NCI-H774 (cell line): ENCODE measurements at regions not wholly inside any gene's neighbourhood (a gene's known extent, or its start where the extent isn't known, plus 50 kb on each side); places are given as distances from the start of the nearest gene placed in this dataset.

Experiments
- DNase-seq: peaks from one replicate; lab custom pipeline; 2025; lab: John Stamatoyannopoulos, UW

DNA sequence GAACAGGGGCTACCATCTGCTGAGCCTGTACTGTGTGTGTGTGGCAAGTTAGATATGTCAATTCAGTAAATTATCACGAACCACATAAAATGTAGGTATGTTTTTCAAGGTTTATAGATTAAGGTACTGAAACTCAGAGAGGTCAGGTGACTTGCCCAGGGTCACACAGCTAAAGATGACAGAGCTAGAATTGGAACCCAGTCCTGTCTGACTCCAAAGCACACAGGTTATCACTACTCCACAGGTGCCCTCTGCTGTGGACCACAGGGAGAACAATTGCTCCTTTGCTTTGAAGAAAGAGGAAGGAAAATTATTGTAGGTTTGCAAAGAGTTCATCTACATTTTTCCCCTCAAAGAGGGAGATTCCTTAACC is 229.7 kb upstream of the AGAP1 start:
- DNase-seq: no peak

DNA sequence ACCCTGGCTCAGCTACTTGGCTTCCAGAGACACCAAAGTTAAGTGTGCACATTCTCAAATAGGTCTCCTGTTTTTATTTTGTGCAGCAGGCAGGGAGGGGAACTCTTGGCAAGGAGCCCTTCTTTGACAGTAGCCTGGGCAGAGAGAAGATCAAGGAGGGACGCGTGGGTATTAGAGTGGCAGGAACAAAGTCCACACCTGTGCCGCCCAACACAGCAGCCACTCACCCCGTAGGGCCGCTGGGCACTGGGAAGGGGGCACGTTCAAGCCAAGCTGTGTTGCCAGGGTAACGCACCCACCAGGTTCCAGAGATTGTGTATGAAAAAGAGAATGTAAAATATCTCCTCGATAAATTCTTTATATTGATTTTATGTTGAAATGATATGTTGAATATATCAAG is 229.3 kb upstream of the AGAP1 start:
- no peak for DNase-seq

DNA sequence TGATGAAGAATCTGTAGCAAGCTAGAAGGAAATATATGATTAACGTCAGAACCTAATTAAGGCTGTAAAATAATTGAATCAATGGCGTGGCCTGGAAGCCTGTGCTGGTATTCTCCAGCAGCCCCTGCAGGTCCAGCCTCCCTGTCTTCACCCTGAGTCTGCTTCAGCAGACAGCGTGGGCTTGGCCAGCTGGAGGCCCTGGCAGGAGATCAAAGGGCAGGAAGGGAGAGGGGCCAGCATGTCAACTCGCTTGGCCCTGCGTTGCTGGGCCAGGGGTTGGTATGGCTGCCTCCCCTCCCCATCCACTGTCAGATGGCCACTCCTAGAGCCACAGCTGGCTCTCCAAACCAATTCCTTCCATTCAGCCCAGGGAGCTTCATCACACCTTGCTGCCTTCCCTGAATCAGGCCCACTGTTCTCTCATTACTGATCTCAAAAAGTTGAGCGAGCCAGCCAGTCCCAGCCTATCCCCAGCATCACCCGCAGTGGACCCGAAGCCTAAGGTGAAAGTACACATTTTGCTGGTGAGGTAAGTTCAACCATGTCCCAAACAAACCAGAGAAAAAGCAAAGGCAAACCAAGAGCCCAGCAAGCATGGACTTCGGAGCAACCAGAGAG is 228.4 kb upstream of the AGAP1 start:
- DNase-seq: no peak

DNA sequence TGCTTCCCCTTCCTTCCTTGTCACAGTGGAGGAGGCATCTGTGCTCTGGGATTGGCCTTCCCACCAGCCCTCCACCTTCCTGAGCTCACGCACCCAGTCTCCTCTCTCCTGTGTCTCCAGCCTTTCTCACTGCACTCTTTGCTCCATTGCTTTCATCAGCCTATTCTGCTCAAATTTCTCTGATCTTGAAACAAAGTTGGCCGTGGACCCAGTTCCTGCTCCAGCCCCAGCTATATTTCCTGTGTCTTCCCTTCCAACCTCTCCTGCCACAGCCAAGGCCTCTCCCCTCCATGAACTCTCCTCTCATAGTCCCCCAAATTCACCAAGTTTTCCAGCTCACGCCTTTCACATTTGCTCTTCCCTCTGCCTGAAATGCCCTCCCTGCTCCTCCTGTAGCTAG is 226.6 kb upstream of the AGAP1 start:
- no peak for DNase-seq

DNA sequence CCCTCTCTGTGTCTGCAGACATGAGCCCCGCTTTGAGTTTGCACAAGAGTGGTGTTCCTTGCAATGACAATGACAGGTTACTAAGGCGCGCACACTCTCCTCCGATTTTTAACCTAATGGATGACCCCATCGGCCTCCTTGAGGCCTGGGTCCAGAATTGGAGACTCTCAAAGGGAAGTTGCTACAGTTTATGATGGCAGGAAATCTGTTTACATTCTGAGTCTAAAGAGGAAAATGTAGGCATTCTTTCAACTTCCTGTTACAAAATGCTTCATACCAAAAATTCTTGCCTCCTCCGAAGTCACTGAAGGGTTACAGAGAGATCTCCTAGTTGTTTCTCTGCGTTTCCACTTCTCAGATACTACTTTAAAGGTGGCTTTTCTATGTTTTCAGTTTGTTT is 225.3 kb upstream of the AGAP1 start:
- DNase-seq: no peak

DNA sequence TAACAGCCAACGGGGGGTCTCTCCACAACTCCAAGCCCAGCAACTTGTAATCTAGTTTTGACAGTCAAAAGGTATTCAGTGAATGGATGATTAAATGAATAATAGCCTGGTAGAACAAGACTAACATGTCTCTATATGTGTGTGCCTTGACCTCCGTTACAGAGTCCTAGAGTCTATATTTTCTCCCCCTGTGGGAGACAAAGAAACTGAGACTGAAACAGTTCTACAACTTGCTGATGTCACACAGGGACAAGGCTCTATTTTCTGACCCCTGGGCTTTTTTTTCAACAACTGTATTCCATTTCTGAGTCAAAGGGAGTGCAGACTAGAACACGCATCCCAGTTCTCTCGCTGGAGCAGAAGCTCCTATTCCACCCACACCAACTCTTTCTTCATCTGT is 223.6 kb upstream of the AGAP1 start:
- no peak for DNase-seq

DNA sequence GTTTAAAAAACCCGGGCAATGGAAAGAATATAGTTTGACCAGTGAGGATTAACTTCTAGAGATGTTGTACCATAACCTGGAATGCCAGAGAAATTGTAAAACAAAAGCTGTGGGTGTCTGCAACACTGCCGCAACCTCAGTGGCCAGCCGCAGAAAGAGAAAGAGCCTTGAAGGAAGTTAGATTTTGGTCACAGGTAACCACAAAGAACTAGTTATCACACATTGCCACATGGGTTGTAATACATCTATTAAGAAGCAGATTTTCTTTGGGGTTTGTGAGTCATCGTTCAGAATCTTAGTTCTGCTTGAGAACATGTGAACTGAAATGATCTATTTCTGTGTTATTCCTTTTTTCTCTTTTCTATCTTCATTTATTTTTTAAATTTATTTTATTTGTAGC is 222.9 kb upstream of the AGAP1 start:
- DNase-seq: no peak

DNA sequence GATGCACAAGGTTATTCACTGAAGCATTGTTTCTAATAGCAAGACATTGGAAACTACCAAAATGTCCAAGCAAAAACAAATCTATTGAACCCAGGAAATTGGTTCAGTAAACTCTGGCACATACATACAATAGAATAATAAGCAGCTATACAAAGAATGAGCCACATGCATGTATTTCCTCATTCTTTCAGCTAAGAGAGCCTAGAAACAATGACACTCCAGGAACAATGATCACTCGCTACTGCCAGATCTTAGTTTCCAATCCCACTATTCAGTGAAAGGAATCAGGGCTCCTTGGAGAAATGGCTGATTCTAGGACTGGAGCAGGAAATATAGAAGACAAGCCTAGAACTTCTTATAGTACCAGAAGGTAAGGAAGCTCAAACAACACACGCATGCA is 221.9 kb upstream of the AGAP1 start:
- no peak for DNase-seq

DNA sequence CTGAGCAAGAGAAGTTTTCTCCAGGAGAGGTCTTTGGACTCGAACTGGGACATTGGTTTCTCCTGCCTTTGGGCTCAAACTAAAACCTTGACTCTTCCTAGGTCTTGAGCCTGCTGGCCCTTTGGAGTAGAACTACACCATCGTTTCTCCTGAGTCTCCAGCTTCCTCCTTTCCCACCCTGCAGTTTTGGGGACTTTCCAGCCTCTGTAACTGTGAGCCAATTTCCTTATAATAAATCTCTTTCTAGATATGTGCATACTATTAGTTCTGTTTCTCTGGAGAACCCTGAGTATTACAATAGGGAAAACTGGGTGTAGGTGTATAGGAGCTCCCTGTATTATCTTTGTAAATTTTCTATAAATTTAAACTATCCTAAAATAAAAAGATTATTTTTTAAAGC is 219.8 kb upstream of the AGAP1 start:
- DNase-seq: no peak

DNA sequence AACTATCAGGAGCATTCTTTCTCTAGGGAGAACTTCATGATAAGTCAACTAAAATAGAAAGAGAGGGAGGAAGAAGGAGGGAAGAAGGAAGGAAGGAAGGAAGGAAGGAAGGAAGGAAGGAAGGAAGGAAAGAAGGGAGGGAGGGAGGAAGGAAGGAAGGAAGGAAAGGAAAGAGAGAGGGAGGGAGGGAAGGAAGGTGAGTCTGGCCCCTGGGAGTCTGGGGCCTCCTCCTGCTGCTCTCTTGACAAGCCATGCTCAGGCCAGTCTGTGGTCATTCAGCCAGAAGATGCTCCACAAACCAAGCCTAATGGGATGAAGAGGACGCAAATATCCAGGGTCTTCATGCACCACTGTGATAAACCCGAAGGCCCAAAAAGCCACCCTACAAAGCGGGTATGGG is 216.4 kb upstream of the AGAP1 start:
- DNase-seq: no peak

DNA sequence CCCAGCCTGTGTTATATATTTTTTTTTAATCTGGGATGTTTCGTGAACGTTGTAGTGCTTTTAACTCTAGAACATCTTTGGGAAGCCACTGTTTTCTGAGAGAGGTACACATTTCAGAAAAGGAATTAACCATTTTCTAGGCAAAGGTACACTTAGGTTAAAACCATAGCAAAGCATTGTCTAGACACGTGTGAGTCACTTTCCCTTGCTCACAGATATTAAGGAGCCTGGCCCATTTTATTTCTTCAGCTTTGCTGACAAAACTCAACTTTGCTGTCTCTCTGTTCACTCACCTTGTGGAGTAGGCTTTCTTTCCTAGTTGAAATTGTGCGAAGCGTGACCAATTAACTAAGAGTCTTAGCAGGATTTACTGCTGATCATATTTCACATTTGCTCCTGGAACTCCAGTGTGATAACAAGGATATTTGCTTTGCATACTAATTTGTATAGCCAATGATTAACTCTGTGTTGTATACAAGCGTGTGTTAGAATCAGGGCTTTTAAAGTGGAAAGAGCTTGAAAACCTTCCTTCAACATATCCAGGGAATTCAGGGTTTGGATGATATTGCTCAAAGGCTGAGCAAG is 215.0 kb upstream of the AGAP1 start:
- no peak for DNase-seq

DNA sequence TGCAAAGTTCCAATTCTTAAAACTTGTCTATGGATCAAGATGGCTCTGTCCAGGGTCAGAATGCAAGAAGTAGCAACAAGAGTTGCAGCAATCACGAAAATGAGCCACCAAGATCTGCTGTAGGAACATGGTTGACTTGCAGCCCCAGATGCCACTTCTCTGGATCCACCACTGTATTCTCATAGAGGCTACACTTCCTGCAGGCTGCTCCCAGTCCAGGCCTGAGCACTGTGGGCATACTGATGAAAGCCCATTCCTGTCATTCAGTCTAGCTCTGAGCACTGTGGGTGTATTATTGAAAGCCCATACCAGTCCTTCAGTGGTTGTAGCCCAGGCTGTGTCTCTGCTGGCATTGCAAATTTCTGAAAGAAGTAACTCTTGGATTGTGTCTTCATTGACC is 213.9 kb upstream of the AGAP1 start:
- DNase-seq: no peak

DNA sequence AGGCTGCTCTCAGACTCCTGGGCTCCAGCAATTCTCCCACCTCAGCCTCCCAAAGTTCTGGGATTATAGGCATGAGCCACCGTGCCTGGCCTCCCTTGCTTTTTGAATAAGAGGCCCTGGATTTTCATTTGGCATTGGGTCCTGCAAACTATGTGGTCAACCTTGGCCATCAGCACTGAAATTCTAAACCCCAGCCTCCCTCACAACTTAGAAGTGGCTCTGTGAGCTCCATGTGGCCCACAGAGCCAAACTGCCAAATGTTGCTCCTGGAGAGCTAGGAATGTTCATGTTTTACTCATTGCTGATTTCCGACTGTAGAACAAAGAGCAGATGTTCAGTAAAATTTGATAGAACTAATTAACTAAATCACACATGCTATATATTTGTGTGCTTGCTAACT is 210.6 kb upstream of the AGAP1 start:
- DNase-seq: no peak

DNA sequence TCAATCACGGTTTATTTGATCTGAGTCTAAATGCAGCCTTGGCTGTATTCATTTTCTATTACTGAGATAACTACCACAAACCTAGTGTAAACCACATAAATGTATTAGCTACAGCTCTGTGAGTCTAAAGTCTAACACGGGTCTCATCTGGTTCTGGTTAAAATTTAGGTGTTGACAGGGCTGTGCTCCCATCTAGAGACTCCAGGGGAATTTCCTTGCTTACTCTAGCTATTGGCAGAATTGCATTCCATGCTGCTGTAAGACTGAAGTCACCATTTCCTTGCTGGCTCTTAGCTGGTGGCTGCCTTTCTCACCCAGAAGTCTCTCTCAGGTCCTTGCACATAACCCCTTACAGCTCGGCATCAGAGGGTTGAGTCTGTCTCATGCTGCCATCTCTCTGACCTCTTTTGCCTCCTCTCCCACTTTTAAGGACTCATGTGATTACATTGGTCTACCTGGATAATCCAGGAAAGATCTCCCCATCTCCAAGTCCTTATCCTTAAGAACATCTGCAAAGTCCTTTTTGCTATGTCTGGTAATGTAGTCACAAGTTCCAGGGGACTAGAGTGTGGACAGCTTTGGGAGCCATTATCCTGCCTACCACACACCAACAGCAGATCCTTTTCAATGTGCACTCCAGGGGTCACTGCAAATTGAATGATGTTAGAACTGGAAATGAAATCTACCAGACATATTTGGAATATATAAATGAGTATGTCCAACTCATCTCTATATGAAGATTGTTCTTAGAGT is 207.0 kb upstream of the AGAP1 start:
- no peak for DNase-seq

DNA sequence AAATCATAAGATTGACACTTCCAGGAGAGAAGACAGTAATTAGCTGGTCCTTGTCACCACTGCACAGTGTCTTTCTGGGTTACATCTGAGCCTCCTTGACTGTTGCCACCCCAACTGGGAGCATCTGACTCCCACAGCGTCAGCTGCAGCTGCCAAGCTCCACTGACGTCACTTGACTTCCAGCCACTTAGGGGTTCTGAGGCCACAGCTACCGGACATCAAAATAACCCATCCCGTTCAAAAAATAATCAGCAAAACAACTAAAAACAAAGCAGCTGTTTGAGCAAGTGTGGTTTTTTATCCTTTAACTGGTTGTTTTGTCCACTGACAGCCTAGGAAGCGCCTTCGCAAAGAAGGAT is 206.5 kb upstream of the AGAP1 start:
- DNase-seq: no peak

DNA sequence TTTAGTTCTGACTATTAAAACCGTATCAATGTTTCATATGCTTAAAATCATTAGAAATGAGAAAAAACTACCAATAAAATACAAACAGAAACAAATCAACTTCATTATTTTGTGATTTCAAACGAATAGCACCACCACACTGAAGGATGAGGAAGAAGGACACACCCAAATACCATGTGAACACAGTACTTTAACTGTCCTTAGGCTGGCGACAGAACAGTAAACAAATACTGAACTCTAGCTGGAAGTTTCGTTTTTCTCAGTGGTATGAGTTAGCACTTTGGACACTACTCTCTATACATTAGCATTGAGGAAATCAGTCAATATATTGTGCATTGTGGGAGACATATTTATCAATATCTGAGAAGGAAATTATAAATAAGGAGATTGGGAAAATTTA is 202.4 kb upstream of the AGAP1 start:
- no peak for DNase-seq

DNA sequence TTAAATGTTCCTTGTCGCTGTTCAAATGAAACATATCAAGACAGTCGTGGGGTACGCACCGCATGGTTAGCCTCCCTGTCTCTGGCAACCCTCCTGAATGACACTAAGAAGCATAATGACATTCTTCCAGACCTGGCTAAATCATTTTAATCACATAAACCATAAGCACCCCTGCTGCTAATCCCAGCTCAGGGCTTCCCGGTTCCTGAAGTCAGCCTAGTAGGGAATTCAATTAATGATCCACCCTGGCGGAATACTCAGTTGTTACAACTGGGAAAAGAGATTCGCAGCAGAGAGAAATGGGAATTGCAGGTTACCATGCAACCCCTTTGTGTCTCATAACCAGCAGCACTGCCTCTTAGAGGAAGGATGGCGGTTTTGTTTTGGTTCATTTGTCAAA is 200.8 kb upstream of the AGAP1 start:
- DNase-seq: no peak

DNA sequence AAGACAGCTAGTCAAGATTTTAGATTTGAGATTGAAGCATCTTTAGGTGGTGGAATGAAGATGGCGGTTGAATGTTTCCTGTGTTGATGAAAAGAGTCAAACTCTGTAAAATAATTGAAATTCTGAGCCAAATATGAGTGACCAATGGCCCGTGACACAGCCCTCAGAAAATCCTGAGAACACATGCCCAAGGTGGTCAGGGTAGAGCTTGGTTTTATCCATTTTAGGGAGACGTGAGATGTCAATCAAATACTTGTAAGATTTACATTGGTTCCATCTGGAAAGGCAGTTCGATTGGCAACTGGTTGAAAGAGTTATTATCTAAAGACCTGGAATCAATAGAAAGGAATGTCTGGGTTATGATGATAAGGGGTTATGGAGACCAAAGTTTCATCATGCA is 198.0 kb upstream of the AGAP1 start:
- no peak for DNase-seq

DNA sequence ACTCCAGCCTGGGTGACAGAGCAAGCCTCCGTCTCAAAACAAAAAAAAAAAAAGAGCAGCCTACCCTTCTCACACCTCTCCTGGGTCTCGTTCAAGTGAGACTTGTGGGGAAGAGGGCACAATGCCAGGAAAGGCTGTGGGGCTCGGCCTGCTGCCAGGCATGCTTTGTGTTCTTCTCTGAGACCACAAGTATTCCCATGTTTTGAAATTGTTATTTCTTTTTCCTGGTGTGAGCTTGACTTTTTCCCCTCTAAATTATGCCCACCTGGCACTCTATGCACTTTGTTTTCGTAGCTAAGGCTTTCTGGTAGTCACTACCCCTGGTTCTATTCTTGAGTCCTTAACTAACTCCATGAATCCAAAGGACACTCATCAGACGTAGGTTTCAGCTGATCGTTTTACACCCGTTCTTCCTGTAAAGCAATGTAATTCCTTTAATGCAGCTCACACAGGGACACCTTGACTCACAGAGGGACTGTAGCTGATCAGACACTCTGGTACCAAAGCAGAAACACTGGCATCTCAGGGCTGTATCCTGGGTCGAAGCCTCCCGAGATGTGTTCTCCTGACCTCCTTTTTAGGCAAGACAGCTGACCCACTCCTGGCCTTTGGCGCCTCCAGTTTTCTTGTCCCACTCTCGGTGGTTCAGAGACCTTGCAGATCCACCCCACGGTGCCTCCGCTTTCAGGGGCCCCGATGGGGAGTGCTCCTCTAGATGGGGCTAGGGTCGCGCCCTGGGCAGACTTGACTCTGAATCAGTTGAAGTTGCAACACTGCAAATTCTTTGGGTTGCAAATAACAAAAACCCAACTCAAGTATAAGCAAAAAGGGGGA is 193.3 kb upstream of the AGAP1 start:
- DNase-seq: no peak

DNA sequence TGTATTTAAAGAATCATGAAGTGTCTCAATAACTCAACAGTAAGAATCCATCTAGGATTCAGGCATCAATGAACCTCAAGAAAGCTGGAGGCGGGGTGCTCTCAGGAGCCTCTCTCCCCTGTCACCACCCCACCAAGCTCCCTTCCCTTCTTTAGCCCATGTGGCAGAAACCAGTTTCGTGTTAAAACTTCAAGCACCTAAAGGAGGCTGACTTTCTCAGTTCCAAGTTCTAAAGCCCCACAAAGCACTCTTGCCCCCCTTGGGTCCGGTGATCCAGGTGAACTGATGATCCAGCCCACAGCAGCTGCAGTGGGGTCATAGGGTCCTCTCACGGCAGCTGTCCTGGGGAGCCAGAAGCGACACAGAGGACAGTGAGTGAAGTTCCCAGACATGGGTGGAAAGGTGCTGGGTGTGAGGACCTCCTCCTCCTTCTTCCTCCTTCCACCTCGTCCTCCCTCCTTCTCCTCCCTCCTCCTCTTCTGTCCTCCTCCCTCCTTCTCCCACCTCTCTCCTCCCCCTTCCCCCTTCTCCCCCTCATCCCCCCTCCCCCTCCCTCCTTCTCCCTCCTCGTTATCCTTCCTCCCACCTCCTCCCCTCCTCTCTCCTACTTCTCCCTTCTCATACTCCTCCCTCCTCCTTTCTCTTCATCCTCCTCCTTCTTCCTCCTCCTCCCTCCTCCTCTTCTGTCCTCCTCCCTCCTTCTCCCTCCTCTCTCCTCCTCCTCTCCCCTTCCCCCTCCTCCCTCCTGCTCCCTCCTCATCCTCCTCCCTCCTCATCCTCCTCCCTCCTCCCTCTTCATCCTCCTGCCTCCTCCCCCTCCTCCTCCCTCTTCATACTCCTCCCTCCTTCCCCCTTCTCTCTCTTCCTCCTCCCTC is 192.4 kb upstream of the AGAP1 start:
- DNase-seq: no peak

DNA sequence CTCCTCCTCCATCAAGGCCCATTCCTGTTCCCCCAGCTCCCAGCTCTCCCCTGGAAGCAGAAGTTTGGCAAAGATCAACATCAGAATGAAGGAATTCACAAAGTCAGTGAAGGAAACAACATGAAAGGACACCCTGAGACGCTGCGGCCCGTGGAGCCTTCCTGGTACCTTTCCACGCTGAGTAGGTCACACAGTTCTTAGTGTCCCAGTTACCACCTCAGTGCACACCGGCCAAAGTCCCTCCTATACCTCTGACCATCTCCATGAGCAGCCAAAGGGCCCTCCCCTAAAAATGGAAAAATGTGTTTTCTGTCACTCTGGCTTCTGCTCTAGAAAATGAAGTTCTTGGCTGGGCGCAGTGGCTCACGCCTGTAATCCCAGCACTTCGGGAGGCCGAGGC is 191.6 kb upstream of the AGAP1 start:
- no peak for DNase-seq
